GM12872 (cell line): ENCODE measurements at regions not wholly inside any gene's neighbourhood (a gene's known extent, or its start where the extent isn't known, plus 50 kb on each side); places are given as distances from the start of the nearest gene placed in this dataset.

Source experiments
- TF ChIP-seq, protein P1 (sequence below): IDR thresholded peaks from 3 replicates; pipeline ENCODE4 v1.5.1; 2011; ENCODE audit warnings: low read depth, mild to moderate bottlenecking, low read length, moderate library complexity; ENCODE audit not compliant: insufficient read depth

- TF ChIP-seq, protein P1, sequence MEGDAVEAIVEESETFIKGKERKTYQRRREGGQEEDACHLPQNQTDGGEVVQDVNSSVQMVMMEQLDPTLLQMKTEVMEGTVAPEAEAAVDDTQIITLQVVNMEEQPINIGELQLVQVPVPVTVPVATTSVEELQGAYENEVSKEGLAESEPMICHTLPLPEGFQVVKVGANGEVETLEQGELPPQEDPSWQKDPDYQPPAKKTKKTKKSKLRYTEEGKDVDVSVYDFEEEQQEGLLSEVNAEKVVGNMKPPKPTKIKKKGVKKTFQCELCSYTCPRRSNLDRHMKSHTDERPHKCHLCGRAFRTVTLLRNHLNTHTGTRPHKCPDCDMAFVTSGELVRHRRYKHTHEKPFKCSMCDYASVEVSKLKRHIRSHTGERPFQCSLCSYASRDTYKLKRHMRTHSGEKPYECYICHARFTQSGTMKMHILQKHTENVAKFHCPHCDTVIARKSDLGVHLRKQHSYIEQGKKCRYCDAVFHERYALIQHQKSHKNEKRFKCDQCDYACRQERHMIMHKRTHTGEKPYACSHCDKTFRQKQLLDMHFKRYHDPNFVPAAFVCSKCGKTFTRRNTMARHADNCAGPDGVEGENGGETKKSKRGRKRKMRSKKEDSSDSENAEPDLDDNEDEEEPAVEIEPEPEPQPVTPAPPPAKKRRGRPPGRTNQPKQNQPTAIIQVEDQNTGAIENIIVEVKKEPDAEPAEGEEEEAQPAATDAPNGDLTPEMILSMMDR: no peak
Observed at GRCh38 chr5:158543539-158544387, 556.0 kb downstream of the EBF1 start.

DNA sequence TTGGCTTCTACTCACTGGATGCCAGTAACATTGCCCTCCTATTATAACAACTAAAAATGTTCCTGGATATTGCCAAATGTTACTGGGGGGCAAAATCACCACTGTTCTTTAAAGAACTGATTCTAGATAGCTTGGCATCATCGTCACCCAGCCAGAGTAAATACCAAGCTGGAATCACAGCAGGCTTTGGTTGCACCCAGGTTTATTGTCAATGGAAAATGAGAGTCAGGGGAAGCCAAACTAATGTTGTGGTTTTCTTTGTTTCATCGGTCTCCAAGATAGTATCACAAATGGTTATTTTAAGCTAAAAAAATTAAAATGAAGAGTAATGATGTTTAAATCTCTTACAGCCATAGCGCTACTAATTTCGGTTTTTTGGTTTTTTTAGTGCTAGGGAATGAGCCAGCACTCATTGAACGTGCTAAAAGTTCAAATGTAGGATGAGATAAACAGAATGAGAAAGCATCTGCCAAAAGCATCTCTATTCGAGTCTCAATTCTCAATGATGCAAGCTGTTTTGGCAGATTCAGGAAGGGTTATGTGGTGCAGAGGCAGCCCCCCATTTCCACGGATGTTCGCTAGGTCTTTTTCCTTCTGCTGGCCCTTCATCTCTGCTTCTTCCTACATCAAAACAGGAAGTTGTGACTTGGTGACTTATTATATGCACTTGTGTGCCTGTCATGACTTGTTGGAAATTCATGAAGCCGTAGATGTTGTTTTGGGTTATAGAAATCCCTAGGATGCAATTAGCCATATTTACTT, 558.0 kb downstream of the EBF1 start:
- TF ChIP-seq, protein P1: no peak

- TF ChIP-seq, protein P1: no peak
Observed at GRCh38 chr5:158538506-158539074, 561.1 kb downstream of the EBF1 start.

DNA sequence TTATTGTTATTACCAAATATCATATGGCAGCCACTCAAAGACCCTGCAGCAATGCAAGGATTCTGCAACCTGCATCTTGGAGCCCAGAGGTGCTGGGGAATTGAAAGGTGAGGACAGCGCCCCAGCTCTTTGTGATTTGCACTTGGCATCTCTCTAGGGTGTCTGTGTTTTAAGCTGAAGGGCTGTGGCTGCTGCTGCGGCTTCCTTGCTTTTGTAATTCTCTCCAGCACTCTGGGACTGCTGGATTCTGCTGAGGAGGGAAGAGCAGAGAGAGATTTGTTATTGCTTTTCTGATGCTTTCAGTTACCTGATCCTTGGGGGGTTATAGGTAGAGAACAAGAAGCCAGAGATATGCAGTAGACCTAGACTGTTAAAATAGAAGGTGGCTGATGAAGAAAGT, 562.4 kb downstream of the EBF1 start:
- TF ChIP-seq, protein P1: no peak

DNA sequence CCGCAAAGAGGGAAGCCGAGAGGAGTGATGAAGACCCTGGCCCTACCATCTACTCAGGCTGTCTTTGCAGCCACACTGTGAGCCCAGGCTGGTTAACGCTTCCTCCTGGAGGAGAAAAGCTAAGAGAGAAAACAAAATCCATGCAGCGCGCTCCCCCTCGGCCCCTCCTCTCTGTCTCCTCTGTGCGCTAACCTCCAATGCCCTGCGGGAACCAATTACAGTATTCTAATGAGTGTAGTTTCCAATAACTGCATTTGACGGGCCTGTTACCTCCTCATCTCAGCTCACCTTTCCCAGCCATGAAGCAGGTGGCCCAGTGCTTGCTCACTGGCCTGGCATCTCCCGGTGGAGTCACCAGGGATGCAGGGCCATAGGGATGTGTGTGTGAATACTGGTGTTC, 565.5 kb downstream of the EBF1 start:
- TF ChIP-seq, protein P1: no peak

- TF ChIP-seq, protein P1: no peak
Observed at GRCh38 chr5:158532739-158533138, 567.0 kb downstream of the EBF1 start.

- TF ChIP-seq, protein P1: no peak
Observed at GRCh38 chr5:158531860-158532259, 567.9 kb downstream of the EBF1 start.
